Colonic mucosa (tissue), 4 donors: ENCODE measurements at regions not wholly inside any gene's neighbourhood (a gene's known extent, or its start where the extent isn't known, plus 50 kb on each side); places are given as distances from the start of the nearest gene placed in this dataset.

Source experiments
- DNase-seq: peaks from one replicate; pipeline ENCODE4 v3.0.0-alpha.2; 2020
- H3K27ac ChIP-seq: fragments of 200-600 bp; one replicate; pipeline ENCODE4 v1.8.0; 2021
- H3K27me3 ChIP-seq: fragments of 200-600 bp; one replicate; pipeline ENCODE4 v1.8.0; 2021
- H3K36me3 ChIP-seq: fragments of 200-600 bp; one replicate; pipeline ENCODE4 v1.8.0; 2021
- H3K4me1 ChIP-seq: fragments of 200-600 bp; one replicate; pipeline ENCODE4 v1.8.0; 2021; ENCODE audit warnings: mild to moderate bottlenecking
- H3K4me3 ChIP-seq: fragments of 200-600 bp; one replicate; pipeline ENCODE4 v1.8.0; 2021
- H3K9ac ChIP-seq, 2 donors: one replicate each; pipeline ENCODE4 v1.7.0; 2013; ENCODE audit warnings: control low read depth in 2 of 2, low read depth in 2 of 2, low read length in 2 of 2
- H3K9me3 ChIP-seq: fragments of 200-600 bp; one replicate; pipeline ENCODE4 v1.8.0; 2021
- CTCF ChIP-seq: fragments of 200-600 bp; IDR thresholded peaks from one replicate; pipeline ENCODE4 v1.8.0; 2022; ENCODE audit warnings: antibody characterized with exemption, mild to moderate bottlenecking
- intact Hi-C: fragments of 100-400 bp; cut with DNase I; formaldehyde crosslinking; loops from one replicate; pipeline ENCODE4 v1.14.1; 2022
- donor health status: healthy.
- donor health status: DM: no; HTN: no; CAD: no.
- donor health status: DM: no; HTN: no; CAD: no.

- Histone ChIP-seq H3K4me1 (no peaks in the 10 kb centered on the region), H3K4me3 (no peak overlapping the region), H3K36me3 (no peaks in the 10 kb centered on the region), H3K9ac (no peak overlapping the region), H3K27ac (no peak overlapping the region), H3K27me3 (no peaks in the 10 kb centered on the region), H3K9me3 (no peaks in the 10 kb centered on the region)
- no peak for DNase-seq
- no peak for TF ChIP-seq CTCF
- intact Hi-C loops: no loop called here
These were observed 221.5 kb upstream of the TBL1XR1 start for GRCh38 chr3:177418787-177419186.

GRCh38 chr3:177419904-177420601, 222.8 kb upstream of the TBL1XR1 start:
- H3K9me3 ChIP-seq: no peaks in the 10 kb centered on the region
- no peak for DNase-seq
- H3K27me3 ChIP-seq: no peaks in the 10 kb centered on the region
- H3K4me1 ChIP-seq: no peaks in the 10 kb centered on the region
- H3K4me3 ChIP-seq: no peak overlapping the region
- TF ChIP-seq CTCF: no peak
- H3K27ac ChIP-seq: no peak overlapping the region
- intact Hi-C loops: no loop called here
- H3K36me3 ChIP-seq: no peaks in the 10 kb centered on the region
- no peak overlapping the region for H3K9ac ChIP-seq

GRCh38 chr3:177420651-177421480, 223.6 kb upstream of the TBL1XR1 start:
- no peaks in the 10 kb centered on the region for H3K27me3 ChIP-seq
- no peak for DNase-seq
- H3K9me3 ChIP-seq: no peaks in the 10 kb centered on the region
- intact Hi-C loops: no loop called here
- TF ChIP-seq CTCF: no peak
- H3K4me1 ChIP-seq: no peaks in the 10 kb centered on the region
- H3K9ac ChIP-seq: no peak overlapping the region
- no peak overlapping the region for H3K4me3 ChIP-seq
- no peaks in the 10 kb centered on the region for H3K36me3 ChIP-seq
- H3K27ac ChIP-seq: no peak overlapping the region

GRCh38 chr3:177421481-177421785, 224.2 kb upstream of the TBL1XR1 start:
- no peaks in the 10 kb centered on the region for H3K9me3 ChIP-seq
- H3K9ac ChIP-seq: no peak overlapping the region
- no peak for TF ChIP-seq CTCF
- H3K4me3 ChIP-seq: no peak overlapping the region
- H3K36me3 ChIP-seq: no peaks in the 10 kb centered on the region
- intact Hi-C loops: no loop called here
- no peak overlapping the region for H3K27ac ChIP-seq
- DNase-seq: peak; percentile 35
- H3K27me3 ChIP-seq: no peaks in the 10 kb centered on the region
- no peaks in the 10 kb centered on the region for H3K4me1 ChIP-seq

- no peaks in the 10 kb centered on the region for H3K27me3 ChIP-seq
- H3K9me3 ChIP-seq: no peaks in the 10 kb centered on the region
- H3K9ac ChIP-seq: no peak overlapping the region
- no peaks in the 10 kb centered on the region for H3K4me1 ChIP-seq
- TF ChIP-seq CTCF: no peak
- no peak overlapping the region for H3K27ac ChIP-seq
- no peaks in the 10 kb centered on the region for H3K36me3 ChIP-seq
- no peak for DNase-seq
- no peak overlapping the region for H3K4me3 ChIP-seq
- intact Hi-C loops: no loop called here
These were observed 227.2 kb upstream of the TBL1XR1 start for GRCh38 chr3:177424521-177424920.
